Natural killer cell (primary cell): ENCODE measurements at regions not wholly inside any gene's neighbourhood (a gene's known extent, or its start where the extent isn't known, plus 50 kb on each side); places are given as distances from the start of the nearest gene placed in this dataset.

ENCODE experiments used
- ATAC-seq, 3 donors: fragments of 150-1000 bp in 2 of 3; fragments of 200-7000 bp in 1 of 3; cut with Tn5 transposase; 1 replicate in 1 of 3; 2 replicates in 2 of 3; pipeline ENCODE4 v1.10.0; 2021; ENCODE audit warnings: mild to moderate bottlenecking in 2 of 3, moderate library complexity in 2 of 3
- DNase-seq, 2 donors: peaks; one replicate each; pipeline versions ENCODE4 v3.0.0 to v3.0.0-alpha.2; 2013 to 2021; ENCODE audit warnings: mixed read lengths in 1 of 2
- H3K27ac ChIP-seq: one replicate; pipeline ENCODE4 v1.5.1; 2013; ENCODE audit warnings: mild to moderate bottlenecking, low read length
- H3K27me3 ChIP-seq: one replicate; pipeline ENCODE4 v1.6.1; 2013; ENCODE audit warnings: low read length; ENCODE audit not compliant: control insufficient read depth, insufficient read depth
- H3K36me3 ChIP-seq: one replicate; pipeline ENCODE4 v1.6.1; 2013; ENCODE audit warnings: low read length; ENCODE audit not compliant: control insufficient read depth, insufficient read depth
- H3K4me1 ChIP-seq: one replicate; pipeline ENCODE4 v1.6.1; 2013; ENCODE audit warnings: low read length; ENCODE audit not compliant: control insufficient read depth, insufficient read depth
- H3K4me3 ChIP-seq: one replicate; pipeline ENCODE4 v1.5.1; 2013; ENCODE audit warnings: low read length
- H3K9me3 ChIP-seq: one replicate; pipeline ENCODE4 v1.6.1; 2013; ENCODE audit warnings: low read length; ENCODE audit not compliant: control insufficient read depth, insufficient read depth
- H3K27ac Mint-ChIP-seq, 2 donors: one replicate each; pipeline ENCODE4 v1.8.0; 2022; ENCODE audit warnings: mild to moderate bottlenecking in 2 of 2, mixed read lengths in 2 of 2, moderate library complexity in 1 of 2
- H3K27me3 Mint-ChIP-seq, 2 donors: one replicate each; pipeline ENCODE4 v1.8.0; 2022; ENCODE audit warnings: low read depth in 2 of 2, mixed read lengths in 2 of 2
- H3K36me3 Mint-ChIP-seq: one replicate; pipeline ENCODE4 v1.8.0; 2022; ENCODE audit warnings: mixed read lengths
- H3K4me1 Mint-ChIP-seq, 2 donors: one replicate each; pipeline ENCODE4 v1.8.0; 2022; ENCODE audit warnings: mixed read lengths in 2 of 2
- H3K4me3 Mint-ChIP-seq: one replicate; pipeline ENCODE4 v1.8.0; 2022; ENCODE audit warnings: mild to moderate bottlenecking, moderate library complexity, mixed read lengths
- H3K9me3 Mint-ChIP-seq, 2 donors: one replicate each; pipeline ENCODE4 v1.8.0; 2022; ENCODE audit warnings: mixed read lengths in 2 of 2
- WGBS: methylation state at CpG from one replicate; pipeline ENCODE4 v1.1.7; 2013; ENCODE audit warnings: missing lambda C conversion rate; ENCODE audit not compliant: insufficient coverage; 5-methylcytosine and 5-hydroxymethylcytosine counted together
- intact Hi-C: fragments of 100-400 bp; cut with micrococcal nuclease; formaldehyde crosslinking; loops from one replicate; pipeline ENCODE4 v1.14.2; 2022
- TF ChIP-seq, protein P1 (sequence below): fragments of 200-600 bp; IDR thresholded peaks from one replicate; pipeline ENCODE4 v1.8.0; 2022; ENCODE audit warnings: antibody characterized with exemption

DNA sequence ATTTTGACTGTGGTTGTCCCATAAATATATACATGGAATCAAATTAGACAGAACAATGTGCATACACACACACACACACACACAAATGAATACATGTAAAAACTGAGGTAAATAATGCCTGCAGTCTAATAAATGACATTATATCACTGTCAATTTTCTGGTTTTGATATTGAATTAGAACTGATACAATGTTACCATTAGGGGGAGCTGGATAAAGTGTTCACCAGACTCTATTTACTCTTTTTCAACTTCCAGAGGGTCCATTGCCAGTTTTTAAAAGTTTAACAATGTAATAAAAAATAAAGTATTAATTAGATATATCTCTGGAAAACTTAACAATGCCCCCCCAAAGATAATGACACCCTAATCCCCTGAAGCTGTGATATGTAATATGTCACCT is 1666.8 kb upstream of the TMEFF2 start:
- no peaks in the 10 kb centered on the region for H3K4me1 Mint-ChIP-seq
- peaks cover 0 to 6% of the 10 kb centered on the region in 2 donors for H3K9me3 Mint-ChIP-seq
- no peak overlapping the region for H3K27ac ChIP-seq
- H3K4me3 Mint-ChIP-seq = no peak overlapping the region
- no peaks in the 10 kb centered on the region for H3K36me3 Mint-ChIP-seq
- ATAC-seq (no peak), DNase-seq (no peak)
- H3K4me3 ChIP-seq = no peak overlapping the region
- H3K27ac Mint-ChIP-seq = no peak overlapping the region
- no peaks in the 10 kb centered on the region for H3K27me3 Mint-ChIP-seq
- intact Hi-C loops = no loop called here
- H3K27me3 ChIP-seq = no peaks in the 10 kb centered on the region
- H3K4me1 ChIP-seq = no peaks in the 10 kb centered on the region
- H3K36me3 ChIP-seq = no peaks in the 10 kb centered on the region
- H3K9me3 ChIP-seq = no peaks in the 10 kb centered on the region
- TF ChIP-seq, protein P1, sequence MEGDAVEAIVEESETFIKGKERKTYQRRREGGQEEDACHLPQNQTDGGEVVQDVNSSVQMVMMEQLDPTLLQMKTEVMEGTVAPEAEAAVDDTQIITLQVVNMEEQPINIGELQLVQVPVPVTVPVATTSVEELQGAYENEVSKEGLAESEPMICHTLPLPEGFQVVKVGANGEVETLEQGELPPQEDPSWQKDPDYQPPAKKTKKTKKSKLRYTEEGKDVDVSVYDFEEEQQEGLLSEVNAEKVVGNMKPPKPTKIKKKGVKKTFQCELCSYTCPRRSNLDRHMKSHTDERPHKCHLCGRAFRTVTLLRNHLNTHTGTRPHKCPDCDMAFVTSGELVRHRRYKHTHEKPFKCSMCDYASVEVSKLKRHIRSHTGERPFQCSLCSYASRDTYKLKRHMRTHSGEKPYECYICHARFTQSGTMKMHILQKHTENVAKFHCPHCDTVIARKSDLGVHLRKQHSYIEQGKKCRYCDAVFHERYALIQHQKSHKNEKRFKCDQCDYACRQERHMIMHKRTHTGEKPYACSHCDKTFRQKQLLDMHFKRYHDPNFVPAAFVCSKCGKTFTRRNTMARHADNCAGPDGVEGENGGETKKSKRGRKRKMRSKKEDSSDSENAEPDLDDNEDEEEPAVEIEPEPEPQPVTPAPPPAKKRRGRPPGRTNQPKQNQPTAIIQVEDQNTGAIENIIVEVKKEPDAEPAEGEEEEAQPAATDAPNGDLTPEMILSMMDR = no peak

DNA sequence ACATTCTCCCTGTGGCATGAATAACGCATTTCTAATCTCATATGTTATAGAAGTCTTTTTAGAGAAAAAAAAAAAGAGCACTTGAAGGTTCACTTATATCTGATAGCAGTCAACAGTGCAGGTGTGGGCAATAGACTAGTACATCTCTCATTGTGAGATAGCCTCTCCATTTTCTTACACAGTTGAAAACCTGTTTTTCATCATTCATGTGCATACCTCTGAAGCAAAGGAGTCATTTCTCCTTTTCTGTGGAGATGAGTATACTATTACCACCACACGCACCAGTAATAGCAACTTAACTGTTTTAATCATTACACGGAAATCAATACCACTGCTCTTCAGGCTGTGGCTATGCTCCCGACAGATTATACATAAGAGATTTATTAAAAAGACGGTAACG is 1653.3 kb upstream of the TMEFF2 start:
- H3K9me3 ChIP-seq = no peaks in the 10 kb centered on the region
- H3K4me1 ChIP-seq = no peaks in the 10 kb centered on the region
- DNase-seq = no peak
- H3K27me3 Mint-ChIP-seq = no peaks in the 10 kb centered on the region
- no peaks in the 10 kb centered on the region for H3K27me3 ChIP-seq
- 96% methylated on average over 5 of the region's 6 CpGs for WGBS
- no peak overlapping the region for H3K27ac Mint-ChIP-seq
- no peak overlapping the region for H3K27ac ChIP-seq
- intact Hi-C loops = no loop called here
- H3K36me3 Mint-ChIP-seq = no peaks in the 10 kb centered on the region
- no peak for ATAC-seq
- H3K9me3 Mint-ChIP-seq = peaks cover 11 to 15% of the 10 kb centered on the region in 2 donors
- no peak overlapping the region for H3K4me3 ChIP-seq
- H3K36me3 ChIP-seq = no peaks in the 10 kb centered on the region
- TF ChIP-seq, protein P1 = no peak
- no peaks in the 10 kb centered on the region for H3K4me1 Mint-ChIP-seq
- H3K4me3 Mint-ChIP-seq = no peak overlapping the region

DNA sequence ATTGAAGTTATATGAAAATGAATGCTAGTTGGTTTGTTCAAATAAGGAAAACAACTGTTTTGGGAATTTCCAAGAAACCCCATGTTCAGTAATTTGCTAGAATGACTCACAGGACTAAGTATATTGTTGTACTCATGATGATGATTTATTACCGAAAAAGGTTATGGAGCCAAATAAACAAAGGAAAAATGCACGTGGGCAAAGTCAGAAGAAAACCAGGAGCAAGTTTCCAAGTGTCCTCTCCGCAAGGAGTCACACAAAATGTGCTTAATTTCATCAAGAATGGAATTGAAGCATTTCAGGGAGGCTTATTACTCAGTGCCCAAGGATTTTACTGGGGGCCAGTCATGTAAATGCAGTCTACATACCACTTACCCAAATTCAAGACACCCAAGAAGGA is 1652.4 kb upstream of the TMEFF2 start:
- H3K4me3 ChIP-seq = no peak overlapping the region
- H3K27ac Mint-ChIP-seq = no peak overlapping the region
- H3K36me3 Mint-ChIP-seq = no peaks in the 10 kb centered on the region
- no peaks in the 10 kb centered on the region for H3K27me3 ChIP-seq
- TF ChIP-seq, protein P1 = no peak
- no peaks in the 10 kb centered on the region for H3K4me1 ChIP-seq
- DNase-seq (no peak), ATAC-seq (no peak)
- no peaks in the 10 kb centered on the region for H3K9me3 ChIP-seq
- H3K27me3 Mint-ChIP-seq = no peaks in the 10 kb centered on the region
- H3K36me3 ChIP-seq = no peaks in the 10 kb centered on the region
- H3K4me3 Mint-ChIP-seq = no peak overlapping the region
- H3K9me3 Mint-ChIP-seq = peaks cover 9 to 15% of the 10 kb centered on the region in 2 donors
- no peaks in the 10 kb centered on the region for H3K4me1 Mint-ChIP-seq
- intact Hi-C loops = no loop called here
- H3K27ac ChIP-seq = no peak overlapping the region
- WGBS = 74% methylated on average over 3 of the region's 3 CpGs

DNA sequence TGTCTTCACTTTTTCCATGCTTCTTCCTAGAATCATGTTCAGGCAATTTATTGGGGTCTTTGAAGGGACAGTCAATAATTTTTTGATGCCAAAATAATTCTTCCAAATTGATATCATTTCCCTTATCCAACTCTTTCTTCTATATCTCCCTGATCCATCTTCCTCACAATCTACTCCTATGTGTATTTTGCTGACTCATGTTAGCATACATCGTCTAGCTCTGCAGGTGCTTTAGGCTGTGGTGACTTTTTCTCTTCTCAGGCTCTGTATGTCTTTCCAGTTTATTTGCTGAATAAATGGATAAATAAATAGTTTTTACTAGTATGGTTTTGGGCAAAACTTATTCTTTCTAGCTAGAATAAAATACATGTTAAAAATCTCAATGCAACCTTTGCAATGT is 1650.9 kb upstream of the TMEFF2 start:
- Mint-ChIP-seq H3K27ac (no peak overlapping the region), H3K36me3 (no peaks in the 10 kb centered on the region), H3K4me3 (no peak overlapping the region), H3K9me3 (peaks cover 9 to 15% of the 10 kb centered on the region in 2 donors), H3K27me3 (no peaks in the 10 kb centered on the region), H3K4me1 (no peaks in the 10 kb centered on the region)
- H3K36me3 ChIP-seq = no peaks in the 10 kb centered on the region
- H3K4me3 ChIP-seq = no peak overlapping the region
- intact Hi-C loops = no loop called here
- WGBS = 44% methylated on average over 1 of the region's 1 CpG
- no peaks in the 10 kb centered on the region for H3K27me3 ChIP-seq
- no peaks in the 10 kb centered on the region for H3K4me1 ChIP-seq
- DNase-seq (no peak), ATAC-seq (no peak)
- no peaks in the 10 kb centered on the region for H3K9me3 ChIP-seq
- TF ChIP-seq, protein P1 = no peak
- no peak overlapping the region for H3K27ac ChIP-seq
